ENCODE measurements at regions not wholly inside any gene's neighbourhood (a gene's known extent, or its start where the extent isn't known, plus 50 kb on each side); places are given as distances from the start of the nearest gene placed in this dataset.
A peak's percentile ranks its signal among the peaks of the same experiment; 100 is the strongest.

DNA sequence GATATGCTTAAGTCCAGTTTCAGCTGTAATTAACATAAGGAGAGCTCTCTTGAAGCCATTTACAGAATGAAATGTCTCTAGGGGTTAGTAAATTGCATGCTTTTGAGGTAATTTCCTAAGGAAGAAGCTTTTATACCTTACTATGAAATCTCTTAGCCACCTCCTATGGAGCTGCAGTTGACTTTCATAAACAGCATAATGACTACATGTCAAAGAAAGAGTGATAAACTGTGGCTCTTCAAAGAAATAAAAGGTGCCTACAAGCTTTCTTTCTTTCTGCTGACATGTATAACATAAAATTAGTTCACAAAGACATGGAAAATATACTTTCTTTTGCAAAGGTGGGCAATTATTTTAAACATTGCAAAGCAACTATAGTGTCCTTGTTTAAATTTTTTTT lies 90.8 kb downstream of the TMEM167A start:
- Histone ChIP-seq H3K9me3 (ENCODE audit: control insufficient read depth in 4 of 4, insufficient read depth in 3 of 4, low read length in 3 of 4) (no peaks in the 10 kb centered on the region), H3K27ac (ENCODE audit: low read depth in 1 of 2, low read length in 1 of 2) (no peak overlapping the region), H3K36me3 (ENCODE audit: control insufficient read depth in 4 of 4, insufficient read depth in 4 of 4, low read length in 4 of 4) (no peaks in the 10 kb centered on the region), H3K27me3 (ENCODE audit: control insufficient read depth in 3 of 3, insufficient read depth in 3 of 3, low read length in 2 of 3) (no peaks in the 10 kb centered on the region), H3K4me3 (no peak overlapping the region), H3K9ac (ENCODE audit: insufficient read depth in 1 of 2, low read length in 2 of 2) (no peak overlapping the region), H3K4me1 (ENCODE audit: control insufficient read depth in 5 of 5, insufficient read depth in 5 of 5, low read length in 5 of 5) (peaks cover 0 to 24% (median under 1%) of the 10 kb centered on the region in 5 donors)
- ATAC-seq (ENCODE audit: insufficient read depth, low FRiP score) (no peak), DNase-seq (no peak)
- TF ChIP-seq, protein P1, sequence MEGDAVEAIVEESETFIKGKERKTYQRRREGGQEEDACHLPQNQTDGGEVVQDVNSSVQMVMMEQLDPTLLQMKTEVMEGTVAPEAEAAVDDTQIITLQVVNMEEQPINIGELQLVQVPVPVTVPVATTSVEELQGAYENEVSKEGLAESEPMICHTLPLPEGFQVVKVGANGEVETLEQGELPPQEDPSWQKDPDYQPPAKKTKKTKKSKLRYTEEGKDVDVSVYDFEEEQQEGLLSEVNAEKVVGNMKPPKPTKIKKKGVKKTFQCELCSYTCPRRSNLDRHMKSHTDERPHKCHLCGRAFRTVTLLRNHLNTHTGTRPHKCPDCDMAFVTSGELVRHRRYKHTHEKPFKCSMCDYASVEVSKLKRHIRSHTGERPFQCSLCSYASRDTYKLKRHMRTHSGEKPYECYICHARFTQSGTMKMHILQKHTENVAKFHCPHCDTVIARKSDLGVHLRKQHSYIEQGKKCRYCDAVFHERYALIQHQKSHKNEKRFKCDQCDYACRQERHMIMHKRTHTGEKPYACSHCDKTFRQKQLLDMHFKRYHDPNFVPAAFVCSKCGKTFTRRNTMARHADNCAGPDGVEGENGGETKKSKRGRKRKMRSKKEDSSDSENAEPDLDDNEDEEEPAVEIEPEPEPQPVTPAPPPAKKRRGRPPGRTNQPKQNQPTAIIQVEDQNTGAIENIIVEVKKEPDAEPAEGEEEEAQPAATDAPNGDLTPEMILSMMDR (IDR thresholded peaks at IDR 0.05; ENCODE audit: control extremely low read depth, extremely low read depth): no peak

DNA sequence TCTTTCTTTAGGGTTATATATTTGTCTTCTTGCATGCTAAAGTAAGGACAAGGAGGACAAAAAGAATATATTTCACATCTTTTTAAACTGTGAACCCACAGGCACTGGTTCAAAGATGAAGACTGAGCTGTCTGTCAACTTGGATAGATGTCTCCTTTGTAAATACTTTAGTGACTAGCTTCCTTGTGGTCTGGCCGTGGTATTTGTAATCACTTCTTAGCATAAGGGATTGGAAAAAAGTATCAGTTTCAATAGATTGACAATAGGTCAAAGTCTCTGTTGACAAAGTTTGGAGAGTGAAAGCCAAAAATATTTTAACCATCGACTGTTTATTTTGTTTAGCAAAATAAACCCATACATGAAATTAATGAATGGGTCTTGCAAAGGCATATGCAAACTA lies 91.4 kb downstream of the TMEM167A start:
- TF ChIP-seq, protein P1 (IDR thresholded peaks at IDR 0.05; ENCODE audit: control extremely low read depth, extremely low read depth): no peak
- 37 to 58% methylated on average over 2 of the region's 2 CpGs for WGBS, 2 donors
- no peaks in the 10 kb centered on the region for H3K36me3 ChIP-seq (ENCODE audit: control insufficient read depth in 4 of 4, insufficient read depth in 4 of 4, low read length in 4 of 4)
- ATAC-seq (ENCODE audit: insufficient read depth, low FRiP score) (no peak), DNase-seq (no peak)
- H3K27me3 ChIP-seq (ENCODE audit: control insufficient read depth in 3 of 3, insufficient read depth in 3 of 3, low read length in 2 of 3): no peaks in the 10 kb centered on the region
- no peak overlapping the region for H3K27ac ChIP-seq (ENCODE audit: low read depth in 1 of 2, low read length in 1 of 2)
- no peak overlapping the region for H3K9ac ChIP-seq (ENCODE audit: insufficient read depth in 1 of 2, low read length in 2 of 2)
- H3K4me1 ChIP-seq (ENCODE audit: control insufficient read depth in 5 of 5, insufficient read depth in 5 of 5, low read length in 5 of 5): peaks cover 0 to 23% (median 0%) of the 10 kb centered on the region in 5 donors
- no peaks in the 10 kb centered on the region for H3K9me3 ChIP-seq (ENCODE audit: control insufficient read depth in 4 of 4, insufficient read depth in 3 of 4, low read length in 3 of 4)
- no peak overlapping the region for H3K4me3 ChIP-seq

DNA sequence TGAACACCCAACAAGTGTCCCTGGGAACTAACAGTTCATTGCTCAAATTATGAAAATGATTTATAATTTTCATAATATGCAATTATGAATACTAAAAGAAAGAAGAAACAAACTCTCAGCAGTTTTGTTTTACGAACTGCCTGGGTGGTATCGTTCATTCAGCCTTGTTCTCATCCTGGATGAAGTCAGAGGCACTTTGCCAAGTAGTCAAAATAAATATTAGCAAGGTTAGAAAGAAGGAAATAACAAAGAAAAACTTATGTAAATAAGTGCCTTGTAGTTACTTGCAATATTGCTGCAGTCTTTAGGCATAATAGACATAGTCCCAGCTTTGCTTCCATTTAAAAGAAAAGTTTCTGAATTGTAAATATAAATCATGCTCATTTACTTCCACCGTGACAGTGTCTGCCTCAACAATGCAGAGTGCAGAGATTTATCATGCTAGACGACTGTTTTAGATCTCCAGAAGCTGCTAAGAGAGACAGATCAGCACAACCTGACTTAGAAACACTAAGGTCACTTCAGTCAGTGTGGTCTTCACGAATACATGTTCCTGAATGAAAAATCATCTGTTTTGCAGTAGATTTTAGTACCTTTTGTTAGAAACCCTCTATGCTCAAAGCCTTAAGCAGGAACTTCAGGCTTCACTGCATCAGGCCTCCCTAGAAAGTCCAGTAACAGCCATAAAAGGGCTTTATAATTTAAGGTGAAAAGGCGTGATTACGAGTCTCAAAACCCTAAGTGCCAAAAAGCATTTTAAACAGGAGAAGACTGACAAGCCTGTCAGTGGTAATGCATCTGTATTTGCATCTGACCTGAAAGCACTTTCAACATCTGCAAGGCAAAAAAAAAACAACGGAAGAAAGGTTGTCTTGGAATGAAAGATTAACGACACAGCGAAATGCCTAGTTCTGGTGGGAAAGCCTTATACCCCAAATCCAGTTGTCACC lies 92.1 kb downstream of the TMEM167A start:
- no peak overlapping the region for H3K9ac ChIP-seq (ENCODE audit: insufficient read depth in 1 of 2, low read length in 2 of 2)
- no peak for ATAC-seq (ENCODE audit: insufficient read depth, low FRiP score)
- peak in 2 of 3 donors; percentile 57 to 66 for DNase-seq
- TF ChIP-seq, protein P1 (IDR thresholded peaks at IDR 0.05; ENCODE audit: control extremely low read depth, extremely low read depth): no peak
- no peaks in the 10 kb centered on the region for H3K27me3 ChIP-seq (ENCODE audit: control insufficient read depth in 3 of 3, insufficient read depth in 3 of 3, low read length in 2 of 3)
- 39 to 44% methylated on average over 10 of the region's 10 CpGs for WGBS, 2 donors
- no peaks in the 10 kb centered on the region for H3K9me3 ChIP-seq (ENCODE audit: control insufficient read depth in 4 of 4, insufficient read depth in 3 of 4, low read length in 3 of 4)
- H3K4me3 ChIP-seq: no peak overlapping the region
- peaks cover 0 to 23% (median 0%) of the 10 kb centered on the region in 5 donors for H3K4me1 ChIP-seq (ENCODE audit: control insufficient read depth in 5 of 5, insufficient read depth in 5 of 5, low read length in 5 of 5)
- no peaks in the 10 kb centered on the region for H3K36me3 ChIP-seq (ENCODE audit: control insufficient read depth in 4 of 4, insufficient read depth in 4 of 4, low read length in 4 of 4)
- no peak overlapping the region for H3K27ac ChIP-seq (ENCODE audit: low read depth in 1 of 2, low read length in 1 of 2)
